ENCODE measurements at regions not wholly inside any gene's neighbourhood (a gene's known extent, or its start where the extent isn't known, plus 50 kb on each side); places are given as distances from the start of the nearest gene placed in this dataset.

GRCh38 chr3:27544372-27544865 is 60.2 kb upstream of the SLC4A7 start:
- Histone ChIP-seq H3K9ac (ENCODE audit: insufficient read depth in 1 of 2, low read depth in 2 of 2, low read length in 2 of 2) (no peak overlapping the region), H3K4me1 (replicated peaks in 1 of 2; ENCODE audit: control insufficient read depth in 2 of 2, insufficient read depth in 2 of 2, low read length in 2 of 2) (no peaks in the 10 kb centered on the region), H3K27me3 (ENCODE audit: control insufficient read depth in 2 of 2, insufficient read depth in 2 of 2, low read length in 2 of 2) (no peaks in the 10 kb centered on the region), H3K27ac (ENCODE audit: extremely low read depth, low read depth, low read length) (no peak overlapping the region), H3K9me3 (replicated peaks; ENCODE audit: control insufficient read depth, insufficient read depth, low read depth, low read length) (no peaks in the 10 kb centered on the region), H4K20me1 (replicated peaks; ENCODE audit: control insufficient read depth, insufficient read depth, low read length) (no peaks in the 10 kb centered on the region), H3K36me3 (ENCODE audit: control insufficient read depth, insufficient read depth, low read length) (no peaks in the 10 kb centered on the region), H3K9me1 (ENCODE audit: control insufficient read depth, insufficient read depth, low read length) (no peaks in the 10 kb centered on the region), H3K4me3 (no peak overlapping the region), H3K4me2 (ENCODE audit: insufficient read depth, low read length) (no peak overlapping the region), H3K79me2 (ENCODE audit: control insufficient read depth, insufficient read depth, low read length) (no peaks in the 10 kb centered on the region), H2AFZ (ENCODE audit: low read depth, low read length) (no peak overlapping the region)
- POLR2A ChIA-PET, result no interaction called here
- no peak for TF ChIP-seq KAT7 (CRISPR knock-in tag; IDR thresholded peaks at IDR 0.05; ENCODE audit: borderline replicate concordance)
- TF ChIP-seq CEBPB (tag; IDR thresholded peaks at IDR 0.05), result peak; percentile 61
- TF ChIP-seq CEBPG (CRISPR knock-in tag; IDR thresholded peaks at IDR 0.05), result no peak
- peak in 1 of 2 experiments; percentile 78; a peak in 2 of 4 replicates for TF ChIP-seq CEBPG (tag; conservative IDR thresholded peaks at IDR 0.05 in 1 of 2, IDR thresholded peaks at IDR 0.05 in 1 of 2)
- 0% methylated on average over 3 of the region's 3 CpGs for WGBS (ENCODE audit: insufficient coverage, low coverage, missing lambda C conversion rate)
- FAIRE-seq (no peak), ATAC-seq (no peak), DNase-seq (ENCODE audit: extremely low read depth in 1 of 4, low spot score in 3 of 4) (no peak)
- no TSS peak for BruUV-seq (replicated peaks)
- CTCF ChIA-PET (ENCODE audit: low intra/inter-chr PET ratio), result no interaction called here
- in situ Hi-C loops (cut with MboI) (no loop called here), intact Hi-C loops (cut with micrococcal nuclease) (no loop called here)

- no peak overlapping the region for H3K4me3 ChIP-seq
- intact Hi-C loops (cut with micrococcal nuclease) (no loop called here), in situ Hi-C loops (cut with MboI) (no loop called here)
- no peaks in the 10 kb centered on the region for H3K4me1 ChIP-seq (replicated peaks in 1 of 2; ENCODE audit: control insufficient read depth in 2 of 2, insufficient read depth in 2 of 2, low read length in 2 of 2)
- no peaks in the 10 kb centered on the region for H3K9me1 ChIP-seq (ENCODE audit: control insufficient read depth, insufficient read depth, low read length)
- BruUV-seq (replicated peaks), result no TSS peak
- CTCF ChIA-PET (ENCODE audit: low intra/inter-chr PET ratio), result no interaction called here
- H3K79me2 ChIP-seq (ENCODE audit: control insufficient read depth, insufficient read depth, low read length), result no peaks in the 10 kb centered on the region
- no peak overlapping the region for H2AFZ ChIP-seq (ENCODE audit: low read depth, low read length)
- 2% methylated on average over 5 of the region's 5 CpGs for WGBS (ENCODE audit: insufficient coverage, low coverage, missing lambda C conversion rate)
- no peaks in the 10 kb centered on the region for H3K27me3 ChIP-seq (ENCODE audit: control insufficient read depth in 2 of 2, insufficient read depth in 2 of 2, low read length in 2 of 2)
- TF ChIP-seq KDM4B (IDR thresholded peaks at IDR 0.05; ENCODE audit: borderline replicate concordance in 2 of 2, low read depth in 1 of 2), result no peak
- TF ChIP-seq POLR3A (IDR thresholded peaks at IDR 0.05; ENCODE audit: borderline replicate concordance, extremely low read depth, insufficient read depth, insufficient read length), result no peak
- no peak for TF ChIP-seq CEBPB (tag; IDR thresholded peaks at IDR 0.05)
- no peak for TF ChIP-seq LCOR (CRISPR knock-in tag; IDR thresholded peaks at IDR 0.05)
- no peak for TF ChIP-seq HDAC6 (IDR thresholded peaks at IDR 0.05; ENCODE audit: low read depth, low read length)
- TF ChIP-seq ETV5 (CRISPR knock-in tag; IDR thresholded peaks at IDR 0.05; ENCODE audit: low read depth), result no peak
- TF ChIP-seq ZNF431 (CRISPR knock-in tag; IDR thresholded peaks at IDR 0.05), result no peak
- TF ChIP-seq NFE2L1 (tag; IDR thresholded peaks at IDR 0.05; ENCODE audit: borderline replicate concordance, low read depth), result no peak
- no peak for TF ChIP-seq HNRNPK (IDR thresholded peaks at IDR 0.05; ENCODE audit: low read depth, low read length, poor library complexity, severe bottlenecking)
- DNase-seq (ENCODE audit: extremely low read depth in 1 of 4, low spot score in 3 of 4) (no peak), FAIRE-seq (no peak), ATAC-seq (no peak)
- H3K9me3 ChIP-seq (replicated peaks; ENCODE audit: control insufficient read depth, insufficient read depth, low read depth, low read length), result no peaks in the 10 kb centered on the region
- H4K20me1 ChIP-seq (replicated peaks; ENCODE audit: control insufficient read depth, insufficient read depth, low read length), result no peaks in the 10 kb centered on the region
- no peak overlapping the region for H3K4me2 ChIP-seq (ENCODE audit: insufficient read depth, low read length)
- H3K36me3 ChIP-seq (ENCODE audit: control insufficient read depth, insufficient read depth, low read length), result no peaks in the 10 kb centered on the region
- H3K27ac ChIP-seq (ENCODE audit: extremely low read depth, low read depth, low read length), result no peak overlapping the region
- POLR2A ChIA-PET, result interaction anchor here (1.2 kb wide), 1 partner anchor 16 kb away, joined by 3 read pairs; no protein-coding TSS in a partner anchor
- H3K9ac ChIP-seq (ENCODE audit: insufficient read depth in 1 of 2, low read depth in 2 of 2, low read length in 2 of 2), result no peak overlapping the region
These were observed 58.3 kb upstream of the SLC4A7 start for GRCh38 chr3:27542476-27542875.
